GM19467 (cell line): ENCODE measurements at regions not wholly inside any gene's neighbourhood (a gene's known extent, or its start where the extent isn't known, plus 50 kb on each side); places are given as distances from the start of the nearest gene placed in this dataset.
"Not testable (repeated sequence)": the region's sequence is repeated elsewhere in the genome, so short reads cannot be mapped to it uniquely, and the experiment has no call there.

Source experiments
- ATAC-seq: cut with Tn5 transposase; IDR thresholded peaks from one replicate; pipeline ENCODE4 v1.9.1; 2021; ENCODE audit warnings: mild to moderate bottlenecking, moderate library complexity; ENCODE audit not compliant: unreplicated experiment

DNA sequence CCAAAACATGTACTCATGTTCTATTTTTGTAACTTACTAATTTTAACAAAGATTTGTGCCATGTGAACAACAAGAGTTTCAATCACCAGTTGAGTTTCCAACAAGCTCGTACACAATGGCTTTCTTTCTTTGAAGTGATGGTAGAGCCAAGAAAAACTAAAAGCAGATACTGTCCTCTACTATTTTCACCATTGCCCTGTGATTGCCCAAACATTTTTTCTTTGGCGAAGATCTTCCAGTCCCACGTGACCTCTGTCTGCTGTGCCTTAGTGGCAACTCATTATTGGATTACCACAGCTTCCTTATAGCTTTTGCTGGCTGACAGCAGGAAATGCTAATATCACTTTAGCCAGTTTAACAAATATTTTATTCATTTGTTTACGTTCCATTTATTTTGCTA lies 1147.1 kb downstream of the STIM2 start:
- ATAC-seq: no peak

GRCh38 chr4:28009541-28009940 lies 1148.9 kb downstream of the STIM2 start:
- no peak for ATAC-seq

DNA sequence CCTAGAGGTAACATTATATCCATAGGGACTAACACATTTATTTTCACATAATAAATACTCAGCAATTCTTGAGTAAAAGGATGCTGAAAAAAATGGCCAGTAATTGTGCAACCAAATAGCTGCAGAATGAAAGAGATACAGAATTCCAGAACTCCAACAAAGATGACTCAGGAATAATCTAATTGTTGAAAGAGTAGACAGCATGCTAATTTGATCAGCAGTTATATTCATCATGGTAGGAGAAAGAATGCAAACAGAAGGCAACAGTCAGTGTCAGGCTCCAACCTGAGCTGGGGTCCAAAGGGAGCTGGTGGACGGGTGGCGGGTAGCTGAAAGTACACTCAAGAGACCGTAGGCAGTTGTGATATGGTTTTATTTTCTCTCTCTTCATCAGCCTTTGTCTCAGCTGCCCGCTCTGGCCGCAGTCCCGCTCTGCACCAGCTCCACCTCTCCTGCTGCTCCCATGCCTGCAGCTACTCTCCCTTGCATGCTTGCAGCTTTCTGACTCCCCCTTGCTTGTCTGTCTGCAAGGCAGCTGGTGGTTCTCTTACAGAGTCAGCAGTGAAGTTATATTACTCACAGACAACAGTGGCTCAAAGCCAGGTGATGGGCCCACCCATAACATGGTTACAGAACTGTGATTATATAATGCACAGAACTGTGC lies 1150.1 kb downstream of the STIM2 start:
- no peak for ATAC-seq

- no peak for ATAC-seq
Measured at GRCh38 chr4:28014469-28014868, 1153.8 kb downstream of the STIM2 start.

GRCh38 chr4:28015996-28016395 lies 1155.4 kb downstream of the STIM2 start:
- ATAC-seq: no peak

- ATAC-seq: not testable (repeated sequence)
Measured at GRCh38 chr4:28038253-28038652, 1177.6 kb downstream of the STIM2 start.

GRCh38 chr4:28062562-28062961 lies 1201.9 kb downstream of the STIM2 start:
- no peak for ATAC-seq

DNA sequence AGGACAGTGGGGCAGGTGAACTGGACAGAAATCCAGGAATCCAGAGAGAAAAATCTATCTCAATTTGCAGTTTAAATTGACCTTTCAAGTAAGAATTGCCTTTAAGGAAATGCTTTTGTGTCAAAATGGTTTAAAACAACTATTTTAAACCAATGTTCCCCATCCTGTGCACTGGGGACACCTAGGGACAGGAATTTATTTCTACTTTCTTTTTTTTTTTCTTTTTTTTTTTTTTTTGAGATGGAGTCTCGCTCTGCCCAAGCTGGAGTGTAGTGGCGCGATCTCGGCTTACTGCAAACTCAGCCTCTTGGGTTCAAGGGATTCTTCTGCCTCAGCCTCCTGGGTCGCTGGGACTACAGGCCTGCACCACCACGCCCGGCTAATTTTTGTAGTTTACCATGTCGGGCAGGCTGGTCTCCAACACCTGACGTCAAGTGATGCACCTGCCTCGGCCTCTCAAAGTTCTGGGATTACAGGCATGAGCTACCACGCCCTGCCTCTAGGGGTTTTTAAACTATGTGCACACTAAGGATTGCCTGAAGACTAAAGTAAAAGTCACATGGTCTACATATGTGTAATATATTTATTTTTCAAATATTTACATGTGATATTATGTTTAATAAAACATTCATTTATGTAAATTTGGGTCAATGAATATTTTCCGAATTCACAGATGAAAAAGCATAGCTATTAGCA lies 1213.4 kb downstream of the STIM2 start:
- ATAC-seq: no peak

- no peak for ATAC-seq
Measured at GRCh38 chr4:28075401-28075956, 1214.8 kb downstream of the STIM2 start.

- ATAC-seq: not testable (repeated sequence)
Measured at GRCh38 chr4:28077203-28077602, 1216.6 kb downstream of the STIM2 start.

GRCh38 chr4:28082686-28083390 lies 1222.2 kb downstream of the STIM2 start:
- ATAC-seq: no peak

- ATAC-seq: no peak
Measured at GRCh38 chr4:28092610-28093009, 1232.0 kb downstream of the STIM2 start.

GRCh38 chr4:28093071-28093470 lies 1232.4 kb downstream of the STIM2 start:
- ATAC-seq: no peak

DNA sequence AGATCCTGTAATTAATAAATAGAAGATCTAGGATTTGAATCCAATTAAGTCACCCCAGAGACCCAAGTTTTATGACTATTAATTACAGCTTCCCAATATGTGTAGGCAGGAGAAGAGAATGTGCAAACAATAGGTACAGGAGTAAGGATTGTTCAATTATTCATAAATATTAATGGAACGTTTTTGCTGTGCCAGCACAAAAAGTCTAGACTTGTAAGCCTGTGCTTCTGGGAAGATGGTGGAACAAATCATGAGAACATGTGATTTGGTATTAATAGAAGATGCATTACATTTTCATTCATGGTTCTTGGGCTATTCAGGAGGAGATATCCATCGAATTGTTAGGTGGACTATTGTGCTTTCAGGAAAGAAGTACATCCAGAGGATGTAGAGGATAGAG lies 1240.9 kb downstream of the STIM2 start:
- ATAC-seq: no peak

GRCh38 chr4:28105271-28105859 lies 1244.7 kb downstream of the STIM2 start:
- ATAC-seq: no peak

GRCh38 chr4:28106155-28106554 lies 1245.5 kb downstream of the STIM2 start:
- no peak for ATAC-seq

GRCh38 chr4:28109801-28110200 lies 1249.2 kb downstream of the STIM2 start:
- no peak for ATAC-seq

- not testable (repeated sequence) for ATAC-seq
Measured at GRCh38 chr4:28112691-28113335, 1252.2 kb downstream of the STIM2 start.

DNA sequence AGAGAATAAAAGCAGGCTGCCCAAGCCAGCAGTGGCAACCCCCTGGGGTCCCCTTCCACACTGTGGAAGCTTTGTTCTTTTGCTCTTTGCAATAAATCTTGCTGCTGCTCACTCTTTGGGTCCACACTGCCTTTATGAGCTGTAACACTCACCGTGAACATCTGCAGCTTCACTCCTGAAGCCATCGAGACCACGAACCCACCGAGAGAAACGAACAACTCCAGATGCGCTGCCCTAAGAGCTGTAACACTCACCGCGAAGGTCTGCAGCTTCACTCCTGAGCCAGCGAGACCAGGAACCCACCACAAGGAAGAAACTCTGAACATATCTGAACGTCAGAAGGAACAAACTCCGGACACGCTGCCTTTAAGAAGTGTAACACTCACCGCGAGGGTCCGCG lies 1252.9 kb downstream of the STIM2 start:
- not testable (repeated sequence) for ATAC-seq

GRCh38 chr4:28116526-28117083 lies 1256.0 kb downstream of the STIM2 start:
- ATAC-seq: not testable (repeated sequence)
